T-cell (primary cell): ENCODE measurements at regions not wholly inside any gene's neighbourhood (a gene's known extent, or its start where the extent isn't known, plus 50 kb on each side); places are given as distances from the start of the nearest gene placed in this dataset.

ENCODE experiments used
- ATAC-seq, 4 experiments: fragments of 200-7000 bp in 3 of 4; fragments of 150-1000 bp in 1 of 4; cut with Tn5 transposase; replicated peaks in 1 of 4; 1 replicate in 3 of 4; 2 replicates in 1 of 4; pipeline ENCODE4 v1.10.0; 2021; ENCODE audit warnings: moderate library complexity in 3 of 4, mild to moderate bottlenecking in 2 of 4, moderate number of reproducible peaks in 1 of 4
- CTCF ChIA-PET, 2 donors: fragments of 300-600 bp; sonication (Branson Sonifier 250); formaldehyde crosslinking; loops; one replicate each; lab custom pipeline; 2022; ENCODE audit warnings: antibody characterized with exemption in 2 of 2; lab: Charles Lee
- POLR2A ChIA-PET, 2 donors: fragments of 300-600 bp; sonication (Branson Sonifier 250); formaldehyde crosslinking; loops; one replicate each; lab custom pipeline; 2022; ENCODE audit warnings: antibody characterized with exemption in 2 of 2; lab: Charles Lee
- DNase-seq, 35 experiments: peaks; one replicate each; pipeline versions ENCODE4 v3.0.0 to v3.0.0-alpha.2; 2013 to 2023
- H3K27ac ChIP-seq: one replicate; pipeline ENCODE4 v1.5.1; 2013; ENCODE audit warnings: low read length
- H3K27me3 ChIP-seq, 2 experiments: replicated peaks in 1 of 2; 1 replicate in 1 of 2; 2 replicates in 1 of 2; pipeline versions ENCODE4 v1.6.1 to v1.7.0; 2013; ENCODE audit warnings: low read length in 1 of 2, mixed read lengths in 1 of 2; ENCODE audit not compliant: control insufficient read depth in 2 of 2, insufficient read depth in 2 of 2; ENCODE audit errors: extremely low read depth in 1 of 2
- H3K36me3 ChIP-seq, 2 donors: 1 replicate in 1 of 2; 2 replicates in 1 of 2; pipeline versions ENCODE4 v1.6.1 to v1.7.0; 2013; ENCODE audit warnings: low read length in 1 of 2; ENCODE audit not compliant: control insufficient read depth in 2 of 2, insufficient read depth in 1 of 2; ENCODE audit errors: extremely low read depth in 1 of 2
- H3K4me1 ChIP-seq, 2 experiments: 1 replicate in 1 of 2; 2 replicates in 1 of 2; pipeline versions ENCODE4 v1.6.1 to v1.7.0; 2013; ENCODE audit warnings: low read length in 2 of 2, mixed read lengths in 1 of 2; ENCODE audit not compliant: insufficient read depth in 2 of 2, control insufficient read depth in 1 of 2; ENCODE audit errors: extremely low read depth in 1 of 2
- H3K4me3 ChIP-seq, 2 donors: 1 replicate in 1 of 2; 2 replicates in 1 of 2; pipeline versions ENCODE4 v1.5.1 to v1.7.0; 2013; ENCODE audit warnings: mild to moderate bottlenecking in 2 of 2, low read length in 1 of 2, moderate library complexity in 1 of 2; ENCODE audit not compliant: control insufficient read depth in 1 of 2; ENCODE audit errors: extremely low read depth in 1 of 2
- H3K9me3 ChIP-seq: 2 replicates; pipeline ENCODE4 v1.7.0; 2013
- H3K27ac Mint-ChIP-seq, 2 donors: one replicate each; pipeline ENCODE4 v1.8.0; 2020 to 2021; ENCODE audit warnings: mild to moderate bottlenecking in 2 of 2, mixed read lengths in 2 of 2
- H3K27me3 Mint-ChIP-seq, 2 donors: one replicate each; pipeline ENCODE4 v1.8.0; 2021 to 2022; ENCODE audit warnings: mixed read lengths in 2 of 2
- H3K36me3 Mint-ChIP-seq: one replicate; pipeline ENCODE4 v1.8.0; 2021; ENCODE audit warnings: mixed read lengths
- H3K4me1 Mint-ChIP-seq, 3 donors: one replicate each; pipeline ENCODE4 v1.8.0; 2020 to 2022; ENCODE audit warnings: mixed read lengths in 3 of 3, mild to moderate bottlenecking in 1 of 3
- H3K4me3 Mint-ChIP-seq, 3 donors: one replicate each; pipeline ENCODE4 v1.8.0; 2020 to 2022; ENCODE audit warnings: mild to moderate bottlenecking in 3 of 3, mixed read lengths in 3 of 3, moderate library complexity in 3 of 3
- H3K9me3 Mint-ChIP-seq, 3 donors: one replicate each; pipeline ENCODE4 v1.8.0; 2020 to 2022; ENCODE audit warnings: mixed read lengths in 3 of 3
- WGBS: methylation state at CpG from one replicate; pipeline ENCODE4 v1.1.5; 2013; ENCODE audit warnings: missing lambda C conversion rate; ENCODE audit not compliant: insufficient coverage; 5-methylcytosine and 5-hydroxymethylcytosine counted together

DNA sequence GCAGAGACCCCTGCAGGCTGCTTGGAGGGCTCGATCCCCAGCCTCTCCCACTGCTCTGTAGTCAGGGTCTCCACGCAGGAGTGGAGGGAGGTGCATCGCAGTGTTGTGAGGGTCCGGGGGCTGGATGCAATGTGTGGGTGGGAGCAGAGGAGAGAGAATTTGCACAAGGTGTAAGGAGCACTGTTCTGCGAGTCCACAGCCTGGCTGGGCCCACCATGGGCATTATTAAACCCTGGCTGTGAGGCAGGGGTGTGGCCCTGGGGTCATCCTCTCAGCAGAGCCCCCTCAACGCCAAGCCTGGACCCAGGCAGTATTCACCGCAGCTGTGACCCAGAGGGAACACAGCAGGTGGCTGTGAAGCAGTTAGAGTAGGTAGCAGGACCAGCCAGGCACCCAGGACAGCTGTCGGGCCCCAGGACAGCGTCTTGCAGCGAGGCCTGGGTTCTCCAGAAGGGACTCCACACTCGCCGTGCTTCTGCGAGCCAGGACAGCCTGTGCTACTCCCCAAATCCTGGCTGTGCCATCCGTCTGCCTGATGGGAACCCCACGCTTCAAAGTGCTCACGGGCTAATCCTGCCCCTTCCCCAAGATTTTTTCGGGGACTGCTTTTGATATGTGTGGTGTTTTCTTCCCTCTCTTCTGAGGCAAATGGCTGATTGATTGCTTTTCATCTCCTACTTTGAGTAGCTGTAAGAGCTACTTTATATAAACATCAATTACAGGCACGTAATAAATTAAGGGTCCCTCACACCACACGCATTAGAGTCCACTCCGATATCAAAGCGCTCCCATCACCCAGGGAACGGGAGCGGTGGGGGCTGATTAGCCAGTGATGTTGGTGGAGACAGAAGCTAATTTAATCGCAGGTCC is 100.9 kb upstream of the GSE1 start:
- Histone ChIP-seq H3K36me3 (no peaks in the 10 kb centered on the region), H3K27me3 (peaks cover 0 to 39% of the 10 kb centered on the region in 2 experiments), H3K4me1 (no peaks in the 10 kb centered on the region), H3K9me3 (no peaks in the 10 kb centered on the region), H3K27ac (no peak overlapping the region), H3K4me3 (no peak overlapping the region)
- DNase-seq (no peak), ATAC-seq (no peak)
- Mint-ChIP-seq H3K9me3 (no peaks in the 10 kb centered on the region), H3K4me1 (no peaks in the 10 kb centered on the region), H3K27ac (no peak overlapping the region), H3K4me3 (no peak overlapping the region), H3K36me3 (no peaks in the 10 kb centered on the region), H3K27me3 (peaks cover 0 to 2% of the 10 kb centered on the region in 2 donors)
- POLR2A ChIA-PET: no interaction called here
- WGBS: 81% methylated on average over 15 of the region's 24 CpGs
- CTCF ChIA-PET: no interaction called here

DNA sequence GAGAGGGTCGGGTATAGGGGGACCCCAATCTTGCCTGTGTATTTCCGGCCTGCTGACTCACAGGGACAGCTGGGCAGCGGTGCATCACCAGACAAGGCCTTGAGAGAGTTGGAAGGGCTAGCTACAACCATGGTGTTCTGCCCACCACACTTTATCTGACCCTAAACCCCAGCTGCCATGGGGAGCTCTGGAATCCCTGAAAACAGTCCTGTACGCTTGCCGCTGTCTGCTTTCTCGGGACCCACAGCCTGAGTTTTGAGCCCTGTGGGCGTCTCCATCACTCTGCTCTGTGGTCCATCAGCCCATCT is 100.4 kb upstream of the GSE1 start:
- no peaks in the 10 kb centered on the region for H3K36me3 Mint-ChIP-seq
- Histone ChIP-seq H3K27me3 (peaks cover 0 to 39% of the 10 kb centered on the region in 2 experiments), H3K36me3 (no peaks in the 10 kb centered on the region), H3K27ac (no peak overlapping the region), H3K9me3 (no peaks in the 10 kb centered on the region), H3K4me3 (no peak overlapping the region), H3K4me1 (no peaks in the 10 kb centered on the region)
- DNase-seq (no peak), ATAC-seq (no peak)
- 86% methylated on average over 7 of the region's 7 CpGs for WGBS
- H3K27me3 Mint-ChIP-seq: peaks cover 0 to 2% of the 10 kb centered on the region in 2 donors
- POLR2A ChIA-PET: no interaction called here
- H3K4me1 Mint-ChIP-seq: no peaks in the 10 kb centered on the region
- CTCF ChIA-PET: no interaction called here
- H3K4me3 Mint-ChIP-seq: no peak overlapping the region
- no peak overlapping the region for H3K27ac Mint-ChIP-seq
- no peaks in the 10 kb centered on the region for H3K9me3 Mint-ChIP-seq

DNA sequence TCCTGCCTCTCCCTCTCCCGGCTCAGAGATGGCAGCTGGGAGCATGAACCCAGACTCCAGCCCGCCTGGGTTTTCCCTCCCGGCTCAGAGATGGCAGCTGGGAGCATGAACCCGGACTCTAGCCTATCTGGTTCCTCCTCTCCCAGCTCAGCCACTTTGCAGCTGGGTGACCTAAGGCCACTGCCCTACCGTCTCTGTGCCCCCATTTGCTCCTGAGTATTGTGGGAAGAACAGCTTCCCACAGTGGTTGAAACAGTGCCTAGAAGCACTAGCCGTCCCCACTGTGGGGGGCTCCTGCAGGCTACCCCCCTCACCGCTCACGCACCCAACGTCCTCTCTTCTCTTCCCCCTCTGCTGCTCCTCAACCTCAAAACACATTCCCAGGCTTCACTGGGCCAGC is 99.9 kb upstream of the GSE1 start:
- Mint-ChIP-seq H3K4me3 (no peak overlapping the region), H3K27ac (no peak overlapping the region), H3K36me3 (no peaks in the 10 kb centered on the region), H3K27me3 (peaks cover 0 to 2% of the 10 kb centered on the region in 2 donors), H3K9me3 (no peaks in the 10 kb centered on the region), H3K4me1 (peaks cover 0 to under 1% (median 0%) of the 10 kb centered on the region in 3 donors)
- POLR2A ChIA-PET: no interaction called here
- peaks cover 0 to 4% of the 10 kb centered on the region in 2 experiments for H3K4me1 ChIP-seq
- no peak overlapping the region for H3K27ac ChIP-seq
- H3K27me3 ChIP-seq: peaks cover 0 to 39% of the 10 kb centered on the region in 2 experiments
- 81% methylated on average over 8 of the region's 9 CpGs for WGBS
- CTCF ChIA-PET: no interaction called here
- no peak for ATAC-seq
- no peaks in the 10 kb centered on the region for H3K9me3 ChIP-seq
- no peak overlapping the region for H3K4me3 ChIP-seq
- no peaks in the 10 kb centered on the region for H3K36me3 ChIP-seq
- DNase-seq: no peak

DNA sequence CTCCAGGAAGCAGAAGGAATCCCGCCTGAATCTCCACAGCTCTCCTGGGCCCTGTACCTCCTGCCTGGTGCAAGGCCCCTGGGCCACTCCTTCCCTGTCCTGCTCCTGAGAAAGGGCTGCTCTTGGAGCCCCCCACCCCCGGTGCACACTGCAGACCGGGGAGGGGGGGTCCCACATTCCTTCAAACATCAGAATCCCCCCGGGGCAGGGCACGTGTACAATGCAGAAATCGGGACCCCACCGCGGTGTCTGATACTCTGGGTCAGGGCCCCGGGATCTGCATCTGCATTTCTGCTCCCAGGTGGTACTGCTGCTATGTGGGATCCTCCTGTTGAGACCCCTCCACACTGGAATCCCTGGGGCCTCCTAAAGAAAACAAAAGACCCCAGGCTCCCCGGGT is 99.5 kb upstream of the GSE1 start:
- H3K36me3 Mint-ChIP-seq: no peaks in the 10 kb centered on the region
- H3K27me3 Mint-ChIP-seq: peaks cover 0 to 2% of the 10 kb centered on the region in 2 donors
- H3K9me3 Mint-ChIP-seq: no peaks in the 10 kb centered on the region
- peaks cover 0 to 39% of the 10 kb centered on the region in 2 experiments for H3K27me3 ChIP-seq
- 95% methylated on average over 8 of the region's 10 CpGs for WGBS
- H3K27ac Mint-ChIP-seq: no peak overlapping the region
- H3K4me1 Mint-ChIP-seq: peaks cover 0 to 2% (median 0%) of the 10 kb centered on the region in 3 donors
- peaks cover 0 to 8% of the 10 kb centered on the region in 2 experiments for H3K4me1 ChIP-seq
- ATAC-seq: no peak
- ChIA-PET POLR2A (interaction anchor here in 1 of 2 donors (0.6 kb wide), 1 partner anchor 41 kb away, joined by 6 read pairs; no protein-coding TSS in a partner anchor), CTCF (no interaction called here)
- DNase-seq: no peak
- no peak overlapping the region for H3K4me3 ChIP-seq
- H3K27ac ChIP-seq: no peak overlapping the region
- no peak overlapping the region for H3K4me3 Mint-ChIP-seq
- H3K9me3 ChIP-seq: no peaks in the 10 kb centered on the region
- no peaks in the 10 kb centered on the region for H3K36me3 ChIP-seq

DNA sequence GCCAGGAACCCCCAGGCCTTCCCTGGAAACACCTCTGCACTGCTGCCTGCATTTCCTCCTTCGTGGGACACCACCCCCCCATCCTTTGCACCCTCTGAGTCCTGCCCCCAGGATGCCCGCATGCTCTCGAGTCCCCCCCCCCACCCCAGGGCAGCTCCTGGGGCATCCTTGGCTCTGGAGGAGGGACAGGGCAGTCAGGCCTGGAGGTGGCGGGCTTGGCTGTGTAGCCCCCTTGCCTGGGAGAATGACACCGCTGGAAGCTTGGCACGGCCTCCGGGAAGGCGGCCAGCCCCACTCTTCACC is 98.9 kb upstream of the GSE1 start:
- Mint-ChIP-seq H3K4me1 (peaks cover 0 to 2% (median 0%) of the 10 kb centered on the region in 3 donors), H3K27me3 (peaks cover 0 to 2% of the 10 kb centered on the region in 2 donors), H3K9me3 (no peaks in the 10 kb centered on the region), H3K4me3 (no peak overlapping the region), H3K27ac (no peak overlapping the region), H3K36me3 (no peaks in the 10 kb centered on the region)
- H3K9me3 ChIP-seq: no peaks in the 10 kb centered on the region
- ATAC-seq (no peak), DNase-seq (no peak)
- POLR2A ChIA-PET: no interaction called here
- 86% methylated on average over 5 of the region's 8 CpGs for WGBS
- CTCF ChIA-PET: no interaction called here
- no peak overlapping the region for H3K27ac ChIP-seq
- no peaks in the 10 kb centered on the region for H3K36me3 ChIP-seq
- H3K4me1 ChIP-seq: peaks cover 0 to 12% of the 10 kb centered on the region in 2 experiments
- peaks cover 0 to 33% of the 10 kb centered on the region in 2 experiments for H3K27me3 ChIP-seq
- H3K4me3 ChIP-seq: no peak overlapping the region

DNA sequence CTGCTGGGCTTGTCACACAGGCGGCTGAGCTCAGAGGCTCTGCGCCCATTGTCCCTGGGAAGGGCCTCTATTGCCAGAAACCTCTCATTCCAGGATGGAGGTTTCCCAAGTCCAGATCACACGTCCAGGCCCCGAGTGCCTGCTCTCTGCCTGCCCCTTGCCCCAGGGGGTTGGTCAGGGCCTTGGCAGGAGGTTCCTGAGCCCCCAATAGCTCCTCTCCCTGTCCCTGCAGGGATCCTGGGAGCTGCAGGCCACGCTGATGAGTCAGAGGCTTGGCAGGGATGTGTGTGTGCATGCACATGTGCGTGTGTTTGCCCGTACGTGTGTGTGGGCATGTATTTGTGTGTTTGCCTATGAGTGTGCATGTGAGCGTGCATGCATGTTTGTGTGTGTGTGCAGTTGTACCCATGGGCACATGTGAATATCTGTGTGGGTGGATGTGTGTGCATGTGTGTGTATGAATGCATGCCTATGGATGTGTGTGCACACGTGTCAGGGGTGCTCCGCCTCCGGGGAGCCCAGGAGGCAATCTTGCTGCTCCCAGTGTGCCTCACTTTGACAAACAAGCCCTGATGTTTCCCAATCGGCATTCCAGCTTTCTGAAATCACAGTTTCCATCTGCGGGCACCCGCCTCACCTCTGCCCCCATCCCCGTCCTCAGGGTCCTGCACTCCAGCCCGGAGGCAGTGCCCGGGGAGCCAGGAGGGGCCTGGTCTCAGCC is 98.4 kb upstream of the GSE1 start:
- Mint-ChIP-seq H3K27me3 (peaks cover 0 to 2% of the 10 kb centered on the region in 2 donors), H3K4me1 (peaks cover 0 to 2% (median 0%) of the 10 kb centered on the region in 3 donors), H3K4me3 (no peak overlapping the region), H3K27ac (no peak overlapping the region), H3K9me3 (no peaks in the 10 kb centered on the region), H3K36me3 (no peaks in the 10 kb centered on the region)
- Histone ChIP-seq H3K27ac (no peak overlapping the region), H3K4me1 (peaks cover 0 to 13% of the 10 kb centered on the region in 2 experiments), H3K36me3 (no peaks in the 10 kb centered on the region), H3K4me3 (no peak overlapping the region), H3K27me3 (peaks cover 0 to 29% of the 10 kb centered on the region in 2 experiments), H3K9me3 (no peaks in the 10 kb centered on the region)
- ChIA-PET CTCF (no interaction called here), POLR2A (no interaction called here)
- no peak for DNase-seq
- WGBS: 83% methylated on average over 18 of the region's 18 CpGs
- no peak for ATAC-seq
